ENCODE measurements at regions not wholly inside any gene's neighbourhood (a gene's known extent, or its start where the extent isn't known, plus 50 kb on each side); places are given as distances from the start of the nearest gene placed in this dataset.

DNA sequence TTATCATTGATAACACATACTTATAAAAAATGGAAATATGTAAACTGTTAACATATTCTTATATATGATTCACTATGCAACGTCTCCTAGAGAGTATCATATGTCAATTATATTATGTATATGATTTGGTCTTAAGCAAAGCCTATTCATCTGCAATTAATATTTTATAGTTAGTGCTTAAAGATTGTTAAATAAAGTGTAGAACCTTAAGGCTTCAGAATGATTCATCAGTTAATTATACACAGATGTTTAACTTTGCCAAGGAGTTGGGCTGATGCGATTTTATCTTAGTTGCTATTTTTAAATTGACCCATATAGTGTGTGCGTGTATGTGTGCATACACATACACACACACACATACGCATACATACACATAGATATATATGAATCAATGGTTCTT, 323.1 kb downstream of the RBM43 start:
- H3K27me3 Mint-ChIP-seq = no peaks in the 10 kb centered on the region
- no peak overlapping the region for H3K27ac Mint-ChIP-seq
- POLR2A ChIA-PET = no interaction called here
- no peaks in the 10 kb centered on the region for H3K9me3 Mint-ChIP-seq (ENCODE audit: low read depth)
- CTCF ChIA-PET = no interaction called here
- intact Hi-C loops (cut with DNase I, micrococcal nuclease) = no loop called here
- no peak overlapping the region for H3K4me3 Mint-ChIP-seq
- H3K4me1 Mint-ChIP-seq = no peaks in the 10 kb centered on the region
- DNase-seq (no peak), ATAC-seq (no peak)
- no peaks in the 10 kb centered on the region for H3K36me3 Mint-ChIP-seq (ENCODE audit: low read depth)

DNA sequence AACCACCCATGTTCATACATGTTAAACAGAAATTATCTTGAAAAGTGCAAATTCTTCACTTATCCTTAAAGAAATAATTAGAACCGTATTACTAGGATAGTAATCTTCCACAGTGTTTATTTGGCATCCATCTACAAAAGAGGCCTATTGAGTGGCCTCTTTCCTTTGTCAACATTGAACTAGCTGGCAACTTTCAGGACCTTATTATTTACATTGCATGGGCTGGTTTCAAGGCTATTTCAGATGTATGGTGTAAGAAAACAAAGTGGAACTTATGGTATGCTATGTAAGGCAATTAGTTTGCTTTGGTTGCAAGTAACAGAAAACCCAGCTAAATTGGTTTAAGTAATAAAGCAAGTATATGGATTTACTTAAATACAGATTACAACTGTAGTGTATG, 324.6 kb downstream of the RBM43 start:
- no peaks in the 10 kb centered on the region for H3K9me3 Mint-ChIP-seq (ENCODE audit: low read depth)
- H3K27ac Mint-ChIP-seq = no peak overlapping the region
- H3K4me3 Mint-ChIP-seq = no peak overlapping the region
- DNase-seq = no peak
- no peaks in the 10 kb centered on the region for H3K4me1 Mint-ChIP-seq
- ATAC-seq = no peak
- H3K36me3 Mint-ChIP-seq (ENCODE audit: low read depth) = no peaks in the 10 kb centered on the region
- CTCF ChIA-PET = no interaction called here
- no peaks in the 10 kb centered on the region for H3K27me3 Mint-ChIP-seq
- intact Hi-C loops (cut with DNase I, micrococcal nuclease) = no loop called here
- POLR2A ChIA-PET = no interaction called here

DNA sequence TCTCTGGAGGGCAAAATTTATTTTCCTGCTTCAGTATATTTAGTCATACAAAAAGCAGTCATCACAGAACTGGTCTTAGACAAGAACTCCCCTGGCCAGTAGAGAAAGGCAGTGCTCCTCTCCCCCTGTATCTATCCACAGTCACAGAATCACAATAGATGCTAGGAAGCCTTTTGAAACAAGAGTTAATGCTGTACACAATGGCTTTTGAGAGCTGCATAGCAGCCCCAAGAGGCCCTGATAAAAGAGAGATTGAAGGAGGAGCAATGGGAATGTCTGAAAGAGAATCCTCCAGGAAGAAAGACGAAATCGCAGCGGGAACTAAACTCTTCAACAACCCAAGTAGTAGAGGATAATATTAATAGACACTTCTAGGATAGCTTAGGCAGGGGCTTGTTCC, 330.2 kb downstream of the RBM43 start:
- ATAC-seq (no peak), DNase-seq (no peak)
- no peak overlapping the region for H3K4me3 Mint-ChIP-seq
- no peaks in the 10 kb centered on the region for H3K9me3 Mint-ChIP-seq (ENCODE audit: low read depth)
- CTCF ChIA-PET = interaction anchor here (0.6 kb wide), 1 partner anchor 1334 kb away, joined by 4 read pairs; no protein-coding TSS in a partner anchor
- H3K27ac Mint-ChIP-seq = no peak overlapping the region
- H3K36me3 Mint-ChIP-seq (ENCODE audit: low read depth) = no peaks in the 10 kb centered on the region
- POLR2A ChIA-PET = interaction anchor here (0.6 kb wide), 1 partner anchor 397 kb away, joined by 3 read pairs; no protein-coding TSS in a partner anchor
- no peaks in the 10 kb centered on the region for H3K27me3 Mint-ChIP-seq
- H3K4me1 Mint-ChIP-seq = no peaks in the 10 kb centered on the region
- intact Hi-C loops (cut with DNase I, micrococcal nuclease) = no loop called here

DNA sequence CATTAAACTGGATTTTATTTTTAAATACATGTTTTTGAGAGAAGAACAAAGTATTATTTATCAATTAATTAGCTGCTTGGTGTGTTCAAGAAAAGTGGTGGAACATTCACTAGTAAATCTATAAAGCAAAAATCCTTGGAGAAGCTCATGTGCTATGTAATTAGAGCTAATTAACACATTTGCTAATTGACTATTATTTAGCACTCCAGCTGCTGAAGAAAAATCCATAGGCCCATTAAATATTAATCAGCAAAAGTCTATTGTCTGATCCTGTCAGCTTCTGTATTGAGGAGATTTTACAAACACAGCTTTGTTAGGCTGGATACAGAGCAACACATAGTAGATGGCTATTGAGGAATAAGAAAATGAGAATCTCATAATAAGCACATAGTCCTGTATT, 336.1 kb downstream of the RBM43 start:
- no peak overlapping the region for H3K4me3 Mint-ChIP-seq
- intact Hi-C loops (cut with DNase I, micrococcal nuclease) = no loop called here
- ChIA-PET CTCF (no interaction called here), POLR2A (no interaction called here)
- H3K9me3 Mint-ChIP-seq (ENCODE audit: low read depth) = no peaks in the 10 kb centered on the region
- peaks cover 2% of the 10 kb centered on the region for H3K27me3 Mint-ChIP-seq
- DNase-seq (no peak), ATAC-seq (no peak)
- no peaks in the 10 kb centered on the region for H3K36me3 Mint-ChIP-seq (ENCODE audit: low read depth)
- H3K27ac Mint-ChIP-seq = no peak overlapping the region
- H3K4me1 Mint-ChIP-seq = no peaks in the 10 kb centered on the region

DNA sequence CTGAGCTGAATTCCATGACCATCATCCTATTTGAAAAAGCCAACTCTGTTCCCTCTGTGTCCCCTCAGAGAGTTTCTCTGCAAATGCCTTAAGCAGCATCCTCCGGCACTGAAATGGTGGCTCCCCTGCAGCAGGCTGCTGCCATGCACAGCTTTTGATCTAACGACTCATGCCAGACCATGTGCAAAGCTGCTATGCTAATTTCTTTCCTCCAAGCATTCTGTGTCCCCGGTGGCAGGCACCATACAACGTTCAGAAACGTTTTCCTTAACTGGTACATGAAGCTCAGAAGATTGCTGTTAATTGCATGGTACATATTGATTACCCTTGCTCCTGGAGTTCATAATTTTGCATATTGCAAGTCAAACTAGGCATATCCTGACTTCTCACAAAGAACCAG, 336.8 kb downstream of the RBM43 start:
- peaks cover 2% of the 10 kb centered on the region for H3K27me3 Mint-ChIP-seq
- DNase-seq (no peak), ATAC-seq (no peak)
- no peak overlapping the region for H3K27ac Mint-ChIP-seq
- intact Hi-C loops (cut with DNase I, micrococcal nuclease) = no loop called here
- ChIA-PET CTCF (no interaction called here), POLR2A (no interaction called here)
- H3K9me3 Mint-ChIP-seq (ENCODE audit: low read depth) = no peaks in the 10 kb centered on the region
- no peak overlapping the region for H3K4me3 Mint-ChIP-seq
- H3K4me1 Mint-ChIP-seq = no peaks in the 10 kb centered on the region
- no peaks in the 10 kb centered on the region for H3K36me3 Mint-ChIP-seq (ENCODE audit: low read depth)

DNA sequence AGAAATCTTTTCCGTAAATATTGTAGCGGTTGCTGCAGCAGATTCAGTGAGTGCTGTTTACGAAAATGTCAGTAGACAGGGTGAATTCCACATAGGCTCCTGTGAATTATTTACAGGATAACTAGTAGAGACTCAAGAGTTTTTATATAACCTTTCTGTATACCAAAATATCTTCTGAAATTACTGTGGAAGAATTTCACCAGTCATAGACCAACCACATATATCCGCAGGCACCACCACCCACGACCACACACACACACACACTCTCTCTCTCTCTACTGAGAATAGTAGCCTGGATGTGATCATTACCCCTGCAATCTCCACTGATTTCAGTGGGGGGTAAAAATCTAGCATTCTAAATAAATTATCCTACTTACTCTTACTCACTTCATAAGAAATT, 341.8 kb downstream of the RBM43 start:
- Mint-ChIP-seq H3K36me3 (ENCODE audit: low read depth) (no peaks in the 10 kb centered on the region), H3K4me1 (no peaks in the 10 kb centered on the region), H3K9me3 (ENCODE audit: low read depth) (no peaks in the 10 kb centered on the region), H3K27ac (no peak overlapping the region), H3K4me3 (no peak overlapping the region), H3K27me3 (peaks cover 2% of the 10 kb centered on the region)
- ChIA-PET CTCF (no interaction called here), POLR2A (no interaction called here)
- intact Hi-C loops (cut with DNase I, micrococcal nuclease) = no loop called here
- no peak for ATAC-seq
- no peak for DNase-seq

DNA sequence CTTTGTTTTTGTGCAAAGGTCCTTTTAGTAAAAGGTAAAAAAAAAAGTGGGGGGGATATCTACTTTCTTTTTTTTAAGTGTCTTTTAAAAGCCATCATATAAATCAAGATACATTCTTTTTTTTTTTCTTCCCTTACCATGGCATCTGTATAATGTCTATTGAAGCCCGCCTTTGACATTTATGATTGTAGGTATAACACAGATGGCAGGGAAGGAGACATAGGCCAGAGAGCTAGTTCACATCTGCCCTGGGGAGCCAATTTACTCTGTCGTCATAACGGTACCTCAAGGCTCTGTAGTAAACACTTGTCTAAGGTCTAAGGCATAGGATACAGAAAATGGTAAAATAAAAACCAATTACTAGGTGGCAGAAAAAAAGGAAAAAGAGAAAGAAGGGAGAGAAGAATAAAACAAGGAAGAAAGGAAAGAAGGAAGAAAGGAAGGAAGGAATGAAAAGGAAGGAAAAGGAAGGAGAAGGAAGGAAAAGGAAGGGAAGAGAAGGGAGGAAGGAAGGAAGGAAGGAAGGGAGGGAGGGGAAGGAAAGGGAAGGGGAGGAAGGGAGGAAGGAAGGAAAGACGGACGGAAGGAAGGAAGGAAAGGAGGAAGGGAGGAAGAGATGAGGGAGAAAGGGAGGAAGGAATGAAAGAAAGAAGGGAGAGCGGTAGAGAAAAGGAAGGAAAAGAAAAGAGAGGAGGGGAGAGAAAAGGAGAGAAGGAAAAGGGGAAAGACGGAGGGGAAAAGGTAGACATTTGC, 343.5 kb downstream of the RBM43 start:
- no peak overlapping the region for H3K4me3 Mint-ChIP-seq
- no peak for DNase-seq
- H3K27ac Mint-ChIP-seq = no peak overlapping the region
- H3K9me3 Mint-ChIP-seq (ENCODE audit: low read depth) = no peaks in the 10 kb centered on the region
- H3K27me3 Mint-ChIP-seq = peaks cover 2% of the 10 kb centered on the region
- intact Hi-C loops (cut with DNase I, micrococcal nuclease) = no loop called here
- ChIA-PET CTCF (no interaction called here), POLR2A (no interaction called here)
- no peaks in the 10 kb centered on the region for H3K4me1 Mint-ChIP-seq
- no peaks in the 10 kb centered on the region for H3K36me3 Mint-ChIP-seq (ENCODE audit: low read depth)
- ATAC-seq = no peak

DNA sequence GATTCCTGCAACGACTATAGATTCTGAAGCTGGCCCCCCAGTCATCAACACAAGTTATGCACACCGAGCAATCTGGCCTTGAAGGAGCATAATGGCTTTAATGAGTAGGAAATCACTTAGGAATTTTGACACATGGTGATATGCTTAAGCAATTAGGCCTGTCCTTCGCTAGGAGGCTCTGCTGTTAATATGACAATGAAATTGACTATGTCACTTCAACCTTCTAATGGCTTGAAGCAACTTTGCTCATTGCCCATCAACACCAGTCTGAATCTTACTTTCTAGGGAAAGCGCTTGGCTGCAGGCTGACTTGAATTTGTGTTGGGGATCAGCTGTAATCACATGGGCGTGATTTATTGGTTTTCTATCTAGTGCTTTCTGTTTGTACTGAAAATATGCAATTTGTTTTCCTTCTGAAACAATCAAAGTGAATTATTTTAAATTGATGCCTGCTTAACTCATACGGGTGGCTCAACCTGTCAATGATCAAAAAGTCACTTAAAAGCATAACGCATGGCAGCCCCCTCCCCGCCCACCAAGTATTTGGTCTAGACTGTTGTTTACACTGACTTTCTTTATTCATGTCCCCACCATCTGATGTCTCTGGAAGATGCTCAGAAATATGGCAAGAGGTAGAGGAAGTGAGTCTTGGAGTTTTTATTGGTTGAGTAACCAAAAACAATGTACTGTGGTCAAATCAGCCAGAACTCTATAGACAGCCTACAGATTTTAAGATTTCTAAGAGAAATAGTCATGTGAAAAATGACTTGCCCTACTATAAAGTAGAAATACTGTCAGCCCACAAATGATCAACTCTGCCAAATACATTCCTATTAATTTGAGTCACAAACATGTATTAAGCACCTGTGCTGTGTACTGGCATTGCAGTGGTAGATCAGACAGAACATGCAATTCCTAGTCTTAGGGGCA, 344.9 kb downstream of the RBM43 start:
- H3K4me3 Mint-ChIP-seq = no peak overlapping the region
- CTCF ChIA-PET = no interaction called here
- peaks cover 5% of the 10 kb centered on the region for H3K27me3 Mint-ChIP-seq
- H3K4me1 Mint-ChIP-seq = no peaks in the 10 kb centered on the region
- no peaks in the 10 kb centered on the region for H3K9me3 Mint-ChIP-seq (ENCODE audit: low read depth)
- H3K27ac Mint-ChIP-seq = no peak overlapping the region
- intact Hi-C loops (cut with DNase I, micrococcal nuclease) = no loop called here
- DNase-seq = no peak
- H3K36me3 Mint-ChIP-seq (ENCODE audit: low read depth) = no peaks in the 10 kb centered on the region
- no peak for ATAC-seq
- POLR2A ChIA-PET = no interaction called here

DNA sequence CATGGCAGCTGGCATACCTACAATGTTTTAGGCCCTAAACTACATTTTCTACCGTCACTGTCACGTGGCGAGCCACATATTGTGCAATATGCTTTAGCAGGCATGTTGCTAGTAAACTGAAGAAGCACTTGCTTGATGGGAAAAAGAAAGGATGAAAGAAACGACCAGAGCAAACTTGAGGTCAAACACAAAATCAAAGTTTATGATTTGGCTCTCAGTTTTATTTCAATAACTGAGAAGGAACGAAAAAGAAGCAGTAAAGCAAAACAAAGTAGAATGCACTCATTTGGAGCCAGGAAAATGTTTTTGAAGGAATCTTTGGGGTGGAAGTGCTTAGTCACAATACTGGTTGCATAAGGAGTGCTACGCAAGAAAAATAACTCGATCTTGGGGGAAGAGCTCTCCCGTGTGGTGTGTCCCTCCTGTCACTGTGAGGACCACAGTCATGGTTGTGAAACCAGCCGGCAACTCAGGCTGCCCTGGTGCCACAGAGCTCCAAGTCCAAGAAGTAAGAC, 349.8 kb downstream of the RBM43 start:
- DNase-seq = no peak
- Mint-ChIP-seq H3K27ac (no peak overlapping the region), H3K9me3 (ENCODE audit: low read depth) (no peaks in the 10 kb centered on the region), H3K4me1 (no peaks in the 10 kb centered on the region), H3K4me3 (no peak overlapping the region), H3K27me3 (peaks cover 6% of the 10 kb centered on the region), H3K36me3 (ENCODE audit: low read depth) (no peaks in the 10 kb centered on the region)
- intact Hi-C loops (cut with DNase I, micrococcal nuclease) = no loop called here
- CTCF ChIA-PET = no interaction called here
- POLR2A ChIA-PET = no interaction called here
- ATAC-seq = no peak

DNA sequence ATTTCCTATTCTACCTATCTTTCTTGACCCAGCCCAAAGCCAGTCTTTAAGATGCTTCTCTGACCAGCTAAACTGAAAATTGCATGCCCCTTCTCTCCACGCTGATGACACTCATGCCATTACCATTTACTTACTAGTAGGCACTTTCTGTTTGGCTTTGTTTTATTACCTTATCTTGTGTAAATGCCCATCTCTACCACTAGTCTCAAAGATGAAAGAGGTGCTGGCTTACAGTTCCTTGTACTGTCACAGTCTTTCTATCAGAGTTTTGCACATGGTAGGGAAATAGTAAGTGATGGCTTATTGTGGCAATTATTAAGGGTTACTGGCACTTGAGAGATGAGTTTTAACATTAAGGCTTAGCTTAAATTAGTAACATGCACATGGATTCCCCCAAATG, 352.1 kb downstream of the RBM43 start:
- intact Hi-C loops (cut with DNase I, micrococcal nuclease) = no loop called here
- H3K36me3 Mint-ChIP-seq (ENCODE audit: low read depth) = no peaks in the 10 kb centered on the region
- H3K27me3 Mint-ChIP-seq = peaks cover 5% of the 10 kb centered on the region
- ChIA-PET CTCF (no interaction called here), POLR2A (no interaction called here)
- H3K9me3 Mint-ChIP-seq (ENCODE audit: low read depth) = no peaks in the 10 kb centered on the region
- H3K27ac Mint-ChIP-seq = no peak overlapping the region
- H3K4me3 Mint-ChIP-seq = no peak overlapping the region
- no peak for DNase-seq
- no peak for ATAC-seq
- H3K4me1 Mint-ChIP-seq = no peaks in the 10 kb centered on the region

DNA sequence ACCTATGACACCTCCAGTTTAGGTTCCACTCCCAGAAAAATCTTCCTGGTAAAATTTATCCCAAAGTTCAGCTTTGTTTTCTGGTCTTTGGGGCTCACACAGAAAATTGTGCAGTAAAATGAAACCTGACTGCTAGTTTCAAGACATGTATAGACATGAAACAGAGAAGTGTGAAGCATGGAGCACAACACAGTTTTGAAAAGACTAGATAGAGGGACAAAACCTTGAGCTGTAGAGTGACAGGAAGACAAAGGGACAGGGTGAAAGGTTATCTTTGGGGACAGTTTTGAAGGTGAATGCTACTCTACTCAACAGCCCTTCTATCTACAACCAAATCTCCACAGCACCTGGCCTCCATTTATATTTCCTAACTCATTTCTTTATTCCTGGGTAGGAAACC, 352.6 kb downstream of the RBM43 start:
- H3K4me3 Mint-ChIP-seq = no peak overlapping the region
- intact Hi-C loops (cut with DNase I, micrococcal nuclease) = no loop called here
- no peaks in the 10 kb centered on the region for H3K9me3 Mint-ChIP-seq (ENCODE audit: low read depth)
- POLR2A ChIA-PET = no interaction called here
- peaks cover 5% of the 10 kb centered on the region for H3K27me3 Mint-ChIP-seq
- DNase-seq = no peak
- no peaks in the 10 kb centered on the region for H3K36me3 Mint-ChIP-seq (ENCODE audit: low read depth)
- H3K4me1 Mint-ChIP-seq = no peaks in the 10 kb centered on the region
- no peak for ATAC-seq
- CTCF ChIA-PET = no interaction called here
- H3K27ac Mint-ChIP-seq = no peak overlapping the region

DNA sequence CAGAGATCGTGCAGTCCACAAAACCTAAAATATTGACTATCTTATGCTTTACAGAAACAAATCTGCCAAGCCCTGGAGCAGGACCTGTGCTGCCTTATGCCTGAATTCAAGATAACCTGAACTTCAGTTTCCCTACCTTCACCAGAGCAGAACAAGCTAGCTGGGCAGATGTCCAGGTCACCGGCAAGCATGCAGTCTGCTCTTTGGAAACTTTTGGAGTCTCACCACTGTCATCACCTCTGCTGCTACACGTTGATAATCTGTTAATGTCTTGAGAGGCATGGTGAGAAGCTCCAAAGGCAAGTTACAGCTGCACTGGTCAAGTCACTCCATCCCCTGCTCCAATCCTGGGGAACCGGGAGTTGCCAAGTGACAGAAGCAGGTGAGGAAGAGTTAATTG, 354.2 kb downstream of the RBM43 start:
- Mint-ChIP-seq H3K27ac (no peak overlapping the region), H3K36me3 (ENCODE audit: low read depth) (no peaks in the 10 kb centered on the region), H3K9me3 (ENCODE audit: low read depth) (no peaks in the 10 kb centered on the region), H3K27me3 (peaks cover 5% of the 10 kb centered on the region), H3K4me1 (no peaks in the 10 kb centered on the region), H3K4me3 (no peak overlapping the region)
- DNase-seq (no peak), ATAC-seq (no peak)
- intact Hi-C loops (cut with DNase I, micrococcal nuclease) = no loop called here
- ChIA-PET POLR2A (no interaction called here), CTCF (no interaction called here)

Data from activated CD4-positive, alpha-beta T cell treated with anti-CD3 and anti-CD28 coated beads for 36 hours (primary cell).